ENCODE measurements at regions not wholly inside any gene's neighbourhood (a gene's known extent, or its start where the extent isn't known, plus 50 kb on each side); places are given as distances from the start of the nearest gene placed in this dataset.

- H3K9ac ChIP-seq (ENCODE audit: low read depth in 1 of 2, low read length in 2 of 2) = no peak overlapping the region
- no peaks in the 10 kb centered on the region for H3K4me1 ChIP-seq (ENCODE audit: control insufficient read depth in 2 of 2, insufficient read depth in 2 of 2, low read length in 2 of 2)
- H3K4me3 ChIP-seq (ENCODE audit: low read length in 2 of 2) = no peak overlapping the region
- no peaks in the 10 kb centered on the region for H3K9me3 ChIP-seq (ENCODE audit: control insufficient read depth in 2 of 2, low read length in 2 of 2)
- H3K27ac ChIP-seq (ENCODE audit: low read depth in 2 of 2, low read length in 2 of 2) = no peak overlapping the region
- H3K36me3 ChIP-seq (ENCODE audit: control insufficient read depth in 2 of 2, insufficient read depth in 2 of 2, low read length in 2 of 2) = no peaks in the 10 kb centered on the region
- H3K27me3 ChIP-seq (ENCODE audit: control insufficient read depth in 2 of 2, insufficient read depth in 2 of 2, low read length in 2 of 2) = no peaks in the 10 kb centered on the region
Observed at GRCh38 chr11:24056051-24056450, 440.8 kb upstream of the LUZP2 start.

- Histone ChIP-seq H3K4me3 (ENCODE audit: low read length in 2 of 2) (no peak overlapping the region), H3K9ac (ENCODE audit: low read depth in 1 of 2, low read length in 2 of 2) (no peak overlapping the region), H3K27me3 (ENCODE audit: control insufficient read depth in 2 of 2, insufficient read depth in 2 of 2, low read length in 2 of 2) (no peaks in the 10 kb centered on the region), H3K4me1 (ENCODE audit: control insufficient read depth in 2 of 2, insufficient read depth in 2 of 2, low read length in 2 of 2) (no peaks in the 10 kb centered on the region), H3K9me3 (ENCODE audit: control insufficient read depth in 2 of 2, low read length in 2 of 2) (no peaks in the 10 kb centered on the region), H3K27ac (ENCODE audit: low read depth in 2 of 2, low read length in 2 of 2) (no peak overlapping the region), H3K36me3 (ENCODE audit: control insufficient read depth in 2 of 2, insufficient read depth in 2 of 2, low read length in 2 of 2) (no peaks in the 10 kb centered on the region)
Observed at GRCh38 chr11:24060125-24060524, 436.7 kb upstream of the LUZP2 start.

- Histone ChIP-seq H3K36me3 (ENCODE audit: control insufficient read depth in 2 of 2, insufficient read depth in 2 of 2, low read length in 2 of 2) (no peaks in the 10 kb centered on the region), H3K27me3 (ENCODE audit: control insufficient read depth in 2 of 2, insufficient read depth in 2 of 2, low read length in 2 of 2) (no peaks in the 10 kb centered on the region), H3K4me1 (ENCODE audit: control insufficient read depth in 2 of 2, insufficient read depth in 2 of 2, low read length in 2 of 2) (peaks cover 0 to 3% of the 10 kb centered on the region in 2 donors), H3K9ac (ENCODE audit: low read depth in 1 of 2, low read length in 2 of 2) (no peak overlapping the region), H3K4me3 (ENCODE audit: low read length in 2 of 2) (no peak overlapping the region), H3K27ac (ENCODE audit: low read depth in 2 of 2, low read length in 2 of 2) (no peak overlapping the region), H3K9me3 (ENCODE audit: control insufficient read depth in 2 of 2, low read length in 2 of 2) (no peaks in the 10 kb centered on the region)
Observed at GRCh38 chr11:24064309-24064903, 432.4 kb upstream of the LUZP2 start.

- Histone ChIP-seq H3K27me3 (ENCODE audit: control insufficient read depth in 2 of 2, insufficient read depth in 2 of 2, low read length in 2 of 2) (no peaks in the 10 kb centered on the region), H3K4me1 (ENCODE audit: control insufficient read depth in 2 of 2, insufficient read depth in 2 of 2, low read length in 2 of 2) (peaks cover 0 to 3% of the 10 kb centered on the region in 2 donors), H3K4me3 (ENCODE audit: low read length in 2 of 2) (no peak overlapping the region), H3K27ac (ENCODE audit: low read depth in 2 of 2, low read length in 2 of 2) (no peak overlapping the region), H3K9ac (ENCODE audit: low read depth in 1 of 2, low read length in 2 of 2) (no peak overlapping the region), H3K36me3 (ENCODE audit: control insufficient read depth in 2 of 2, insufficient read depth in 2 of 2, low read length in 2 of 2) (no peaks in the 10 kb centered on the region), H3K9me3 (ENCODE audit: control insufficient read depth in 2 of 2, low read length in 2 of 2) (no peaks in the 10 kb centered on the region)
Observed at GRCh38 chr11:24068197-24068596, 428.7 kb upstream of the LUZP2 start.

- Histone ChIP-seq H3K27ac (ENCODE audit: low read depth in 2 of 2, low read length in 2 of 2) (no peak overlapping the region), H3K9ac (ENCODE audit: low read depth in 1 of 2, low read length in 2 of 2) (no peak overlapping the region), H3K4me3 (ENCODE audit: low read length in 2 of 2) (no peak overlapping the region), H3K27me3 (ENCODE audit: control insufficient read depth in 2 of 2, insufficient read depth in 2 of 2, low read length in 2 of 2) (no peaks in the 10 kb centered on the region), H3K4me1 (ENCODE audit: control insufficient read depth in 2 of 2, insufficient read depth in 2 of 2, low read length in 2 of 2) (peaks cover 0 to 3% of the 10 kb centered on the region in 2 donors), H3K9me3 (ENCODE audit: control insufficient read depth in 2 of 2, low read length in 2 of 2) (no peaks in the 10 kb centered on the region), H3K36me3 (ENCODE audit: control insufficient read depth in 2 of 2, insufficient read depth in 2 of 2, low read length in 2 of 2) (no peaks in the 10 kb centered on the region)
Observed at GRCh38 chr11:24070435-24070834, 426.4 kb upstream of the LUZP2 start.

GRCh38 chr11:24078018-24078417 lies 418.8 kb upstream of the LUZP2 start:
- Histone ChIP-seq H3K36me3 (ENCODE audit: control insufficient read depth in 2 of 2, insufficient read depth in 2 of 2, low read length in 2 of 2) (no peaks in the 10 kb centered on the region), H3K9me3 (ENCODE audit: control insufficient read depth in 2 of 2, low read length in 2 of 2) (no peaks in the 10 kb centered on the region), H3K9ac (ENCODE audit: low read depth in 1 of 2, low read length in 2 of 2) (no peak overlapping the region), H3K4me1 (ENCODE audit: control insufficient read depth in 2 of 2, insufficient read depth in 2 of 2, low read length in 2 of 2) (no peaks in the 10 kb centered on the region), H3K4me3 (ENCODE audit: low read length in 2 of 2) (no peak overlapping the region), H3K27ac (ENCODE audit: low read depth in 2 of 2, low read length in 2 of 2) (no peak overlapping the region), H3K27me3 (ENCODE audit: control insufficient read depth in 2 of 2, insufficient read depth in 2 of 2, low read length in 2 of 2) (no peaks in the 10 kb centered on the region)

- Histone ChIP-seq H3K27ac (ENCODE audit: low read depth in 2 of 2, low read length in 2 of 2) (no peak overlapping the region), H3K4me3 (ENCODE audit: low read length in 2 of 2) (no peak overlapping the region), H3K27me3 (ENCODE audit: control insufficient read depth in 2 of 2, insufficient read depth in 2 of 2, low read length in 2 of 2) (no peaks in the 10 kb centered on the region), H3K36me3 (ENCODE audit: control insufficient read depth in 2 of 2, insufficient read depth in 2 of 2, low read length in 2 of 2) (no peaks in the 10 kb centered on the region), H3K9ac (ENCODE audit: low read depth in 1 of 2, low read length in 2 of 2) (no peak overlapping the region), H3K9me3 (ENCODE audit: control insufficient read depth in 2 of 2, low read length in 2 of 2) (no peaks in the 10 kb centered on the region), H3K4me1 (ENCODE audit: control insufficient read depth in 2 of 2, insufficient read depth in 2 of 2, low read length in 2 of 2) (no peaks in the 10 kb centered on the region)
Observed at GRCh38 chr11:24082241-24082640, 414.6 kb upstream of the LUZP2 start.

GRCh38 chr11:24082860-24083259 lies 414.0 kb upstream of the LUZP2 start:
- no peaks in the 10 kb centered on the region for H3K36me3 ChIP-seq (ENCODE audit: control insufficient read depth in 2 of 2, insufficient read depth in 2 of 2, low read length in 2 of 2)
- no peaks in the 10 kb centered on the region for H3K4me1 ChIP-seq (ENCODE audit: control insufficient read depth in 2 of 2, insufficient read depth in 2 of 2, low read length in 2 of 2)
- no peak overlapping the region for H3K4me3 ChIP-seq (ENCODE audit: low read length in 2 of 2)
- no peak overlapping the region for H3K9ac ChIP-seq (ENCODE audit: low read depth in 1 of 2, low read length in 2 of 2)
- no peaks in the 10 kb centered on the region for H3K27me3 ChIP-seq (ENCODE audit: control insufficient read depth in 2 of 2, insufficient read depth in 2 of 2, low read length in 2 of 2)
- H3K27ac ChIP-seq (ENCODE audit: low read depth in 2 of 2, low read length in 2 of 2) = no peak overlapping the region
- no peaks in the 10 kb centered on the region for H3K9me3 ChIP-seq (ENCODE audit: control insufficient read depth in 2 of 2, low read length in 2 of 2)

GRCh38 chr11:24084956-24085355 lies 411.9 kb upstream of the LUZP2 start:
- no peak overlapping the region for H3K9ac ChIP-seq (ENCODE audit: low read depth in 1 of 2, low read length in 2 of 2)
- no peaks in the 10 kb centered on the region for H3K4me1 ChIP-seq (ENCODE audit: control insufficient read depth in 2 of 2, insufficient read depth in 2 of 2, low read length in 2 of 2)

GRCh38 chr11:24086921-24087320 lies 409.9 kb upstream of the LUZP2 start:
- H3K9me3 ChIP-seq (ENCODE audit: control insufficient read depth in 2 of 2, low read length in 2 of 2) = no peaks in the 10 kb centered on the region
- H3K27me3 ChIP-seq (ENCODE audit: control insufficient read depth in 2 of 2, insufficient read depth in 2 of 2, low read length in 2 of 2) = no peaks in the 10 kb centered on the region
- no peaks in the 10 kb centered on the region for H3K36me3 ChIP-seq (ENCODE audit: control insufficient read depth in 2 of 2, insufficient read depth in 2 of 2, low read length in 2 of 2)
- H3K4me1 ChIP-seq (ENCODE audit: control insufficient read depth in 2 of 2, insufficient read depth in 2 of 2, low read length in 2 of 2) = no peaks in the 10 kb centered on the region
- H3K27ac ChIP-seq (ENCODE audit: low read depth in 2 of 2, low read length in 2 of 2) = no peak overlapping the region
- H3K4me3 ChIP-seq (ENCODE audit: low read length in 2 of 2) = no peak overlapping the region
- H3K9ac ChIP-seq (ENCODE audit: low read depth in 1 of 2, low read length in 2 of 2) = no peak overlapping the region

More at GRCh38 chr11:24084956-24085355, 411.9 kb upstream of the LUZP2 start:
- Histone ChIP-seq H3K4me3 (ENCODE audit: low read length in 2 of 2) (no peak overlapping the region), H3K36me3 (ENCODE audit: control insufficient read depth in 2 of 2, insufficient read depth in 2 of 2, low read length in 2 of 2) (no peaks in the 10 kb centered on the region), H3K9me3 (ENCODE audit: control insufficient read depth in 2 of 2, low read length in 2 of 2) (no peaks in the 10 kb centered on the region), H3K27me3 (ENCODE audit: control insufficient read depth in 2 of 2, insufficient read depth in 2 of 2, low read length in 2 of 2) (no peaks in the 10 kb centered on the region), H3K27ac (ENCODE audit: low read depth in 2 of 2, low read length in 2 of 2) (no peak overlapping the region)

- Histone ChIP-seq H3K27ac (ENCODE audit: low read depth in 2 of 2, low read length in 2 of 2) (no peak overlapping the region), H3K4me3 (ENCODE audit: low read length in 2 of 2) (peak overlapping the region in 1 of 2 donors; percentile 9), H3K36me3 (ENCODE audit: control insufficient read depth in 2 of 2, insufficient read depth in 2 of 2, low read length in 2 of 2) (no peaks in the 10 kb centered on the region), H3K4me1 (ENCODE audit: control insufficient read depth in 2 of 2, insufficient read depth in 2 of 2, low read length in 2 of 2) (no peaks in the 10 kb centered on the region), H3K9ac (ENCODE audit: low read depth in 1 of 2, low read length in 2 of 2) (no peak overlapping the region), H3K27me3 (ENCODE audit: control insufficient read depth in 2 of 2, insufficient read depth in 2 of 2, low read length in 2 of 2) (no peaks in the 10 kb centered on the region), H3K9me3 (ENCODE audit: control insufficient read depth in 2 of 2, low read length in 2 of 2) (no peaks in the 10 kb centered on the region)
Observed at GRCh38 chr11:24091594-24091993, 405.3 kb upstream of the LUZP2 start.

Measured in mucosa of rectum (tissue), 2 donors.